K562 (cell line): ENCODE measurements at regions not wholly inside any gene's neighbourhood (a gene's known extent, or its start where the extent isn't known, plus 50 kb on each side); places are given as distances from the start of the nearest gene placed in this dataset.
"Not testable (repeated sequence)": the region's sequence is repeated elsewhere in the genome, so short reads cannot be mapped to it uniquely, and the experiment has no call there.

Source experiments
- ATAC-seq: fragments of 200-7000 bp; cut with Tn5 transposase; 3 replicates; pipeline ENCODE4 v1.9.1; 2020; ENCODE audit warnings: moderate library complexity
- BruUV-seq: library from RNA; stranded (reverse); fragments of 400-500 nt; replicated peaks from 2 replicates; lab custom pipeline; 2021; lab: Mats Ljungman, UMichigan
- CTCF ChIA-PET: fragments of 300-600 bp; formaldehyde crosslinking; extraction: SDS; loops from one replicate; lab custom pipeline; 2021; ENCODE audit warnings: low intra/inter-chr PET ratio; lab: Yijun Ruan, JAX
- POLR2A ChIA-PET: fragments of 300-600, 350-650 bp; sonication (Branson Sonifier 250); formaldehyde crosslinking; extraction: SDS; loops from one replicate; lab custom pipeline; 2021; ENCODE audit warnings: antibody characterized with exemption, inconsistent platforms; lab: Yijun Ruan, JAX
- DNase-seq, 4 experiments: peaks; one replicate each; pipeline versions ENCODE4 v3.0.0 to v3.0.0-alpha.2; 2011 to 2018; ENCODE audit warnings: low spot score in 3 of 4, mixed read lengths in 3 of 4; ENCODE audit errors: extremely low read depth in 1 of 4
- FAIRE-seq: peaks from 2 replicates; lab custom pipeline; 2011; peaks lifted over from hg19 to GRCh38; lab: Jason Lieb, UNC
- H2AFZ ChIP-seq: 2 replicates; pipeline ENCODE4 v1.6.0; 2011; ENCODE audit warnings: low read depth, low read length, control low read depth, inconsistent platforms
- H3K27ac ChIP-seq: fragments of 200-600 bp; 3 replicates; pipeline ENCODE4 v1.8.0; 2011; ENCODE audit warnings: low read depth, mild to moderate bottlenecking, control low read depth, inconsistent platforms, low read length, moderate library complexity, mixed read lengths; ENCODE audit errors: extremely low read depth
- H3K27me3 ChIP-seq, 2 experiments: fragments of 300-600 bp in 1 of 2; 2 replicates in 1 of 2; 3 replicates in 1 of 2; pipeline versions ENCODE4 v1.6.0 to v1.8.0; 2011; ENCODE audit warnings: inconsistent platforms in 2 of 2, low read length in 2 of 2, mild to moderate bottlenecking in 1 of 2, mixed read lengths in 1 of 2, moderate library complexity in 1 of 2; ENCODE audit not compliant: control insufficient read depth in 2 of 2, insufficient read depth in 2 of 2
- H3K36me3 ChIP-seq: fragments of 300-600 bp; 3 replicates; pipeline ENCODE4 v1.8.0; 2011; ENCODE audit warnings: mild to moderate bottlenecking, low read length, inconsistent platforms; ENCODE audit not compliant: control insufficient read depth, insufficient read depth
- H3K4me1 ChIP-seq, 2 experiments: fragments of 200-600 bp in 1 of 2; replicated peaks in 1 of 2; 2 replicates in 1 of 2; 3 replicates in 1 of 2; pipeline versions ENCODE4 v1.5.1 to v1.8.0; 2011; ENCODE audit warnings: inconsistent platforms in 2 of 2, low read length in 2 of 2, mild to moderate bottlenecking in 1 of 2, mixed read lengths in 1 of 2, moderate library complexity in 1 of 2; ENCODE audit not compliant: control insufficient read depth in 2 of 2, insufficient read depth in 2 of 2
- H3K4me2 ChIP-seq: 2 replicates; pipeline ENCODE4 v1.6.1; 2011; ENCODE audit warnings: low read length, control low read depth, inconsistent platforms, mixed read lengths; ENCODE audit not compliant: insufficient read depth
- H3K4me3 ChIP-seq: fragments of 200-600 bp; sonication (generic), shearing (Covaris generic); 2 replicates; pipeline ENCODE4 v1.5.1; 2016; ENCODE audit warnings: control low read depth, inconsistent platforms
- H3K79me2 ChIP-seq: fragments of 200-600 bp; 3 replicates; pipeline ENCODE4 v1.8.0; 2011; ENCODE audit warnings: low read length, inconsistent platforms; ENCODE audit not compliant: control insufficient read depth, insufficient read depth
- H3K9ac ChIP-seq, 2 experiments: 2 replicates each; pipeline versions ENCODE4 v1.6.0 to v1.6.1; 2011; ENCODE audit warnings: low read depth in 2 of 2, low read length in 2 of 2, control low read depth in 1 of 2, inconsistent platforms in 1 of 2, mild to moderate bottlenecking in 1 of 2, mixed read lengths in 1 of 2; ENCODE audit not compliant: insufficient read depth in 1 of 2
- H3K9me1 ChIP-seq: one replicate; pipeline ENCODE4 v1.6.0; 2011; ENCODE audit warnings: inconsistent platforms, mild to moderate bottlenecking, low read length, moderate library complexity; ENCODE audit not compliant: control insufficient read depth, insufficient read depth
- H3K9me3 ChIP-seq: replicated peaks from 2 replicates; pipeline ENCODE4 v1.5.1; 2011; ENCODE audit warnings: low read depth, low read length, inconsistent platforms; ENCODE audit not compliant: control insufficient read depth, insufficient read depth
- H4K20me1 ChIP-seq: replicated peaks from 2 replicates; pipeline ENCODE4 v1.6.1; 2011; ENCODE audit warnings: low read length, inconsistent platforms, mixed read lengths; ENCODE audit not compliant: control insufficient read depth, insufficient read depth
- ZBTB17 ChIP-seq: fragments of 450-650 bp; formaldehyde crosslinking; IDR thresholded peaks from 2 replicates; pipeline ENCODE4 v1.4.0; 2020; ENCODE audit warnings: mild to moderate bottlenecking
- ZNF766 ChIP-seq: fragments of 200-800 bp; sonication (Bioruptor generic); conservative IDR thresholded peaks from 2 replicates; pipeline ENCODE4 v1.6.1; 2016; ENCODE audit warnings: missing genetic modification characterization, missing compliant biosample characterization
- WGBS: fragments of 100-300 bp; shearing (Covaris generic); methylation state at CpG from one replicate; pipeline ENCODE4 v1.1.6; 2016; ENCODE audit warnings: low coverage, mixed read lengths; ENCODE audit not compliant: insufficient coverage; ENCODE audit errors: missing lambda C conversion rate; 5-methylcytosine and 5-hydroxymethylcytosine counted together
- in situ Hi-C: fragments of 300-500 bp; cut with MboI; formaldehyde crosslinking; loops from 4 replicates; pipeline ENCODE4 v1.15.0; 2018; ENCODE audit warnings: inconsistent platforms, mixed read lengths
- intact Hi-C: fragments of 100-400 bp; cut with micrococcal nuclease; formaldehyde crosslinking; loops from 2 replicates; pipeline ENCODE4 v1.14.2; 2022

DNA sequence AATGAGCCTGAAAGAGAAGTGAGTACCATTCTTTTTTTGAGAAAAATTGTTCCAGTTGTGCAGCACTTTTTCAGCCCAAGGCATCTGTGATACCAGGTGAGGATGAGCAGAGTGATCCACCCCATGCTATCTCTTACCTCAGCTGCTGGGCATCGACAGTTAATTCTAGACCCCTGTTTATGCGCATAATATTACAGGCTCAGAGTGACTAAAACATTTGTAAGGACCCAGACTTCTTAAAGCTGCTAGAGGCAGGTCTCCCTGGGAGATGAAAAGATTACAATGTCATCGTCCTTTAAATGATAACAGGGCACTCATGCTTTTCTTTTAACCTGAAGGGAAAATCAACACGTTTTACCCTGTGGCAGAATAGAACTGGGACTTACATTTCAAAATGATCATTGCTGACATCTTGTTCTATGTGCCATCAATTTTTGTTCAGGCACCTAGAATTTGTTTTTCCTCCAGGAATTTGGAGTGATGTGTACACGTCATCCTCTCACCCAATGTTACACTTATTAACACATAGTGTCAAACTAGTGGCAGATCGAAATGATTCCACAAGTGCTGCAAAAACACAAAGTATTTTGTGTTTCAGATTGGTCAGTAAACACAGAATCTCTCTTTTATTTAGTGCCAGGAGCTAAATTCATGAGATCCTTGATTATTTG is 684.6 kb downstream of the UTRN start:
- intact Hi-C loops (no loop called here), in situ Hi-C loops (no loop called here)
- H3K36me3 ChIP-seq, result no peaks in the 10 kb centered on the region
- no peaks in the 10 kb centered on the region for H3K79me2 ChIP-seq
- no peaks in the 10 kb centered on the region for H3K27me3 ChIP-seq
- H3K27ac ChIP-seq, result no peak overlapping the region
- no peak overlapping the region for H3K4me2 ChIP-seq
- H3K9ac ChIP-seq, result no peak overlapping the region
- POLR2A ChIA-PET, result no interaction called here
- no peaks in the 10 kb centered on the region for H3K9me1 ChIP-seq
- H3K9me3 ChIP-seq, result no peaks in the 10 kb centered on the region
- CTCF ChIA-PET, result no interaction called here
- ATAC-seq (no peak), FAIRE-seq (no peak), DNase-seq (no peak)
- no peak overlapping the region for H2AFZ ChIP-seq
- BruUV-seq, result no TSS peak
- H4K20me1 ChIP-seq, result no peaks in the 10 kb centered on the region
- H3K4me3 ChIP-seq, result no peak overlapping the region
- H3K4me1 ChIP-seq, result no peaks in the 10 kb centered on the region
- TF ChIP-seq ZNF766 (CRISPR knock-in tag), result no peak
- TF ChIP-seq, all 486 proteins: peak for 0
- WGBS, result 0% methylated on average over 6 of the region's 6 CpGs

DNA sequence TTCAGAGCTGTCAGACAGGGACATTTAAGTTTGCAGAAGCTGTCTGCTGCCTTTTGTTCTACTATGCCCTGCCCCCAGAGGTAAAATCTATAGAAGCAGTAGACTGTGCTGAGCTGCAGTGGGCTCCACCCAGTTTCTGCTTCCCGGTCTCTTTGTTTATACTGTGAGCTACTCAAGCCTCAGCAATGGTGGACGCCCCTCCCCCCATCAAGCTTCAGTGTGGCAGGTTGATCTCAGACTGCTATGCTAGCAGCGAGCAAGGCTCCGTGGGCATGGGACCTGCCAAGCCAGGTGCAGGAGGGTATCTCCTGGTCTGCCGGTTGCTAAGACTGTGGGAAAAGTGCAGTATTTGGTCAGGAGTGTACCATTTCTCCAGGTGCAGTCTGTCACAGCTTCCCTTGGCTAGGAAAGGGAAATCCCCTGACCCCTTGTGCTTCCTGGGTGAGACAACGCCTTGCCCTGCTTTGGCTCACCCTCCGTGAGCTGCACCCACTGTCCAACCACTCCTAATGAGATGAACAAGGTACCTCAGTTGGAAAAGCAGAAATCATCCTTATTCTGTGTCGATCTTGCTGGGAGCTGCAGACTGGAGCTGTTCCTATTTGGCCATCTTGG is 692.2 kb downstream of the UTRN start:
- in situ Hi-C loops, H3K36me3 ChIP-seq, H3K9me1 ChIP-seq, H3K9ac ChIP-seq, FAIRE-seq, CTCF ChIA-PET, H3K79me2 ChIP-seq, H3K27ac ChIP-seq, BruUV-seq, H4K20me1 ChIP-seq, H3K27me3 ChIP-seq, H3K4me3 ChIP-seq, H3K4me1 ChIP-seq, ATAC-seq, intact Hi-C loops, H3K9me3 ChIP-seq: not testable (repeated sequence)
- Histone ChIP-seq H2AFZ (peak overlapping the region; percentile 40; the same call in 1 of the 2 replicates), H3K4me2 (0 out of 2 replicates have a peak overlapping the region, but pooled peaks have one; percentile 5)
- DNase-seq, result peak in 1 of 4 experiments; percentile 24
- POLR2A ChIA-PET, result interaction anchor here (1.1 kb wide), 1 partner anchor 91 kb away, joined by 3 read pairs; no protein-coding TSS in a partner anchor
- TF ChIP-seq ZBTB17 (CRISPR knock-in tag), result 0 out of 2 replicates have a peak, but pooled peaks have one; percentile 53
- 0% methylated on average over 8 of the region's 8 CpGs for WGBS
